MM.1S (cell line): ENCODE measurements at regions not wholly inside any gene's neighbourhood (a gene's known extent, or its start where the extent isn't known, plus 50 kb on each side); places are given as distances from the start of the nearest gene placed in this dataset.

Experiments used
- CTCF ChIP-seq: fragments of 300-600 bp; sonication (generic); IDR thresholded peaks from 2 replicates; pipeline ENCODE4 v1.5.1; 2016; ENCODE audit warnings: antibody characterized with exemption, low read length, mixed read lengths
- EZH2 ChIP-seq: fragments of 300-600 bp; sonication (generic); optimal IDR thresholded peaks from 2 replicates; pipeline ENCODE3; 2017; ENCODE audit warnings: low read depth, mild to moderate bottlenecking, antibody characterized with exemption, low read length, mixed read lengths

GRCh38 chr6:2449572-2449940, 204.2 kb upstream of the GMDS start:
- no peak for TF ChIP-seq CTCF
- TF ChIP-seq EZH2, result no peak
